Left renal pelvis (tissue), 4 donors: ENCODE measurements at regions not wholly inside any gene's neighbourhood (a gene's known extent, or its start where the extent isn't known, plus 50 kb on each side); places are given as distances from the start of the nearest gene placed in this dataset.
"Not testable (repeated sequence)": the region's sequence is repeated elsewhere in the genome, so short reads cannot be mapped to it uniquely, and the experiment has no call there.

Source experiments
- DNase-seq, 4 donors: peaks; one replicate each; pipeline ENCODE4 v3.0.0-alpha.2; 2013; ENCODE audit warnings: low read depth in 4 of 4, low spot score in 3 of 4

GRCh38 chr7:115574681-115575291 is 455.8 kb downstream of the TFEC start:
- DNase-seq, result no peak

DNA sequence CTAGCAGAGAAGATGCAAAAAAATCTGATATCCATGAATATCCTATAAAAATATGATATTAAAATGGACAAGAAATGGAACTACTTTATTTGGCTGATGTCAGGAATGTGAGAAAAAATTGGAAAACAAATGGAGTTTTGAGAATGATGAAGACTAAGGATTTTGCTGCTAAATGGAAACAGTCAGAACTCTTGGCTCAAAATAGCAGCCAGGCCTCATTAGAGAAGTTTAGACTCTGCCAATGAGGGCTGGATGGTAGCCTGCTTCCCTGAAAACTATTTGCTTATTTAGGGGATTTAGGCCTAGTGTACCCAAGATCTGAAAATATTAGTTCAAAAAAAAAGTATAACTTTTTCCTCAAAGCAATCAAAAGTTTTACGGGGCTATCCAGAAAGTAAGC is 458.5 kb downstream of the TFEC start:
- DNase-seq, result no peak

GRCh38 chr7:115561335-115562110 is 469.0 kb downstream of the TFEC start:
- DNase-seq, result no peak

DNA sequence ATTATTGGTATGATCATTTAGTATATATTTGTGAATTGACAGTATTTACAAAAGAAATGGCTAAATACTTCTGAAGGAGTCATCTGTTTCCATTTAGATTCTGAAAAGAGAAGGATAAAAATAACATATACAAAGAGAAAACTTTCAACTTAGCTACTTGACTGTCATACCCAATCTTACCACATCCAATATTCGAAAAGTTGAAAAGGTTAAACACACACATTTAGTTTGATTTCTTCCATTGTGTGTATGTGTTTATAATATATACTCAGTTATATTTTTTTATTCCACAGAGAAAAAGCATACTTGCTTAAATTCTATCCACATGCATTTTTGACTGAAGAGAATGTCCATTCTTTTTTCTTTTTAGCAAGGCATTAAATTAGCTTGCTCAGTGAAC is 470.7 kb downstream of the TFEC start:
- DNase-seq, result no peak

DNA sequence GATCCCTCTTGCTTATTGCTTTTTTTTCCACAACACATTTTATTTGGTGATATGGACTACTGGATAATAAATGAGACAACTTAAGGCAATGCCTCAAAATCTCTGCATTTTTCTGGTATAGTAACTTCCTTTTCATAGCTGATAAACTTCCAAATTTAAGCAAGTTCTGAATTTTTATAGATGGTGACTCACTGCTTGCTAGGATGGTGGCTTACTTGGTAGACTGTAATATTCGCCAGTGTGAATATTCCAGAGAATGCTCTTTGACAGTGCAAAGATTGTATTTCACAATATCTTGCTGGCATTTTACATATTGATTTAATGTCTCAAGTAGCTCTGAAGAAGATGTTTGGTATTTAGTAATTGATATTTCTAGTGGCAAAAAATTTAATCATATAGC is 472.4 kb downstream of the TFEC start:
- DNase-seq, result no peak

DNA sequence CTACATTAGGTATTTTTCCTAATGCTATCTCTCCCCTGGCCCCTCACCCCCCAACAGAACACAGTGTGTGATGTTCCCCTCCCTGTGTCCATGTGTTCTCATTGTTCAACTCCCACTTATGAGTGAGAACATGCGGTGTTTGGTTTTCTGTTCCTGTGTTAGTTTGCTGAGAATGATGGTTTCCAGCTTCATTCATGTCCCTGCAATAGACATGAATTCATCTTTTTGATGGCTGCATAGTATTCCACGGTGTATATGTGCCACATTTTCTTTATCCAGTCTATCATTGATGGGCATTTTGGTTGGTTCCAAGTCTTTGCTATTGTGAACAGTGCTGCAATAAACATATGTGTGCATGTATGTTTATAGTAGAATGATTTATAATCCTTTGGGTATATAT is 473.3 kb downstream of the TFEC start:
- not testable (repeated sequence) for DNase-seq

DNA sequence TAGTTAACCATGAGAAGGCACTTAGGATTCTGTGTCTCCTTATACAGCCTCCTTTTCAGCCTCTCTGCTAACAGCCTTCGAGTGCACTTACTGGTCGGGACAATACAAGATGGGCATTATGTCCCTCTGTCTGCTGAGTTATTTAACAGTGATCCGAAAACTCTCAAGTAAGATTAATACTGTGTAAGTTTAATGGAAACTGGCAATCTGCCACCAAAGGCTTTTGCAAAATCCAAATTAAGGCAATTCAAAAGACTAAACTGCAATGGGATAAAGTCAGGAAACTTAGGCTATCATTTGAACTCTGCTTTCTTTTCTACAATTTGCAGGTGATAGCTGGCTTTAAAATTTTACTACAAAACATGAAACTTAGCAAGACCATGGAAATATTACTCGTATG is 477.8 kb downstream of the TFEC start:
- DNase-seq, result no peak

- no peak for DNase-seq
Observed at GRCh38 chr7:115549910-115550309, 480.7 kb downstream of the TFEC start.

DNA sequence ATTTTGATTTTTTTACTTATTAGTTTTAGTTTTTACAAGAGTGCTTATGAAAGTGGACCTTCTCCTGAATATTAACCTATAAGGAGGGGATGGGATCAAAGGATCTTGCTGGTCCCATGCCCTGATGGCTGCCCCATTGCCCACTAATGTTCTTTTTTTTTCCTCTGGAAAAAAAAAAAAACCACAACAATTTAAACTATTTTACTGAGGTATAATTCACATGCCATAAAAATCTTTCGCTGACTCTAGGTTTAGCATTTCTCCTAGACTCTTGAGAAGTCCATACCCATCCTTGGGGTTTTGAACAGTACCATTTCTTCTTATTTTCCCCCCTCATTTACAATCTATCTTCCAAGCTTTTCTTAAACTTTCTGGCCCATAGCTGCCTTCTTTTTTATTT is 481.8 kb downstream of the TFEC start:
- DNase-seq, result no peak

- DNase-seq, result no peak
Observed at GRCh38 chr7:115546790-115547189, 483.8 kb downstream of the TFEC start.

- no peak for DNase-seq
Observed at GRCh38 chr7:115533785-115534184, 496.8 kb downstream of the TFEC start.

DNA sequence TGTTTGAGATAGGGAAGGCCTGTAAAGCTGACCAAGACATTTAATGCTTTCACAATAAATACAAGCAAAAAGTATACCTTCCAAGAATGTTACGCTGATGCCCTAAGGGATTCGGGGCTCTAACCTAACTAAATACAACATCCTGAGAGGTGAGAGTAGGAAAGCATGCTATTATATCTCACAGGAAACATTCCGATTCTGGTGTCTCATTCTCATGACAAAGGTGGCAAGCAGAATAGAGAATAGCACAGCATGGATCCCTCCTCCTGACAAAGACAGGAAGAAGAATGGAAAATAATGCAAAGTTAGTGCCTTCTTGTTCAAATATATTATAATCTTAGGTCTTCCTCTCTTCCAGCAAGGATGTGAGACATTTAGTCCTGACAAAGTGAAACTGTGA is 504.3 kb downstream of the TFEC start:
- no peak for DNase-seq

GRCh38 chr7:115522174-115522573 is 508.4 kb downstream of the TFEC start:
- no peak for DNase-seq

DNA sequence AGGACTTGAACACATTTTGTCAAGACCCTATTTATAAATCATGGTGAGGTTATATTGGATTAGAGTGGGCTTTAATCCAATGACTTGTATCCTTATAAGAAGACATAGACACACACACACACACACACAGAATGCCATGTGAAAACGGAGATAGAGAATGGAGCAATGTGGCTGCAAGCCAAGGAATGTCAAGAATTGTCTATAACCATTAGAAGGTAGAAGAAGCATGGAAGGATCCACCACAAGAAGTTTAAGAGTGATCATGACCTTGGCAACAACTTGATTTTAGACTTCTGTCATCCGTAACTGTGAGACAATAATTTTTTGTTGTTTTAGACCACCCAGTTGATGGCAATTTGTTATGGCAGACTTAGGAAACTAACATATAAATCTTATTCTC is 514.2 kb downstream of the TFEC start:
- DNase-seq, result no peak

- no peak for DNase-seq
Observed at GRCh38 chr7:115511330-115511729, 519.2 kb downstream of the TFEC start.

DNA sequence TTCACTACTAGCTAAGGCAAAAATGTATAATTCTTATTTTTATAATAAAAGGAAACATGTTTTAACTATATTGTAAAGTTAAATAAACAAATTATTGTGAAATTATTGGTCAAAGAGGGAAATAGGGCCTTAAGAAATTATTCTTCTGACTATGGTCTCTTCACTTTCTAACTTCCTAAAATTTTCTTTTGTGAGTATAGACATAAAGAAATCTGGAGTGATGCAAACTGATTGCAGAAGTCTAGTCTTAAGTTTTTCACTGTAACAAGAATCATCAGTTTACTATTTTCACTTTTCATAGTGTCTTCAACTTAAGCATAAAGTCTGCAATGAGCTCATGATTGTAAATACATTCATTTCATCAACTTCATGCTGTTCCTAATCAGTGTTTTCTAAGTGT is 525.4 kb downstream of the TFEC start:
- no peak for DNase-seq

DNA sequence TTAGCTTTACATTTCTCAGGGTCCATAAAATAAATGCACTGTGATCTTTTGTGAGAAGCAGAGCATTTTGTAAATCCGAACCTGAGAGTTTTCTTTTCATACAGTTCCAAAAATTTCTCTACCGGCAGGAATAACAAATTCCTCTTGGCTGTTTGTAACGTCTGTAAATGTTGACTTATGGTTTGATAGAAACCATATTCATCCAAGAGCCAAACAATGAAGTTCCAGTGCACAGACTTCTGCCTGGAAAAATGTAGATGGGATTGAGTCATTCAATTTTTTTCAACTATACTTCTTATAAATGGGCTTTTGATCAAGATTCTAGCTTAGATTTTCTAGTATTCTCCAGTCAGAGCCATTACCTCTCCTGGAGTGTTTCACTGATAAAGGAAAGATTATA is 530.6 kb downstream of the TFEC start:
- DNase-seq, result no peak

DNA sequence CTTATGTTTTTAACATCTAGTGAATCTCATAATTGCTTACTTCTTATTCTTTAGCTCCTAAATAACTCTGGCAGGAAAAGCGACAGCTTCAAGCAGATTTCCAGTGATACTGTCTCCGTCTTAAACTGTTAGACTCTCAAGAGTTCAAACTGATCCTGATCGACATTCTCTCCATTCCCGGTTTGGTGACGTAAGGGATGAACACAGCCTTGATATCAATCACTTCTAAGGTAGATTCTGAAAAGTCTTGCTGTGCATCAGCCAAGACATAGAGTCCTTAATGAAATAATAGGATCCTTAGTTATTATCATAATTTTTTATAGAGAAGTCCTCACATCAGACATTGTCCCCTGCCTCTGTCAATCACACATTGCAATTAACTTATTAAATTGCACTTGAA is 534.6 kb downstream of the TFEC start:
- no peak for DNase-seq

DNA sequence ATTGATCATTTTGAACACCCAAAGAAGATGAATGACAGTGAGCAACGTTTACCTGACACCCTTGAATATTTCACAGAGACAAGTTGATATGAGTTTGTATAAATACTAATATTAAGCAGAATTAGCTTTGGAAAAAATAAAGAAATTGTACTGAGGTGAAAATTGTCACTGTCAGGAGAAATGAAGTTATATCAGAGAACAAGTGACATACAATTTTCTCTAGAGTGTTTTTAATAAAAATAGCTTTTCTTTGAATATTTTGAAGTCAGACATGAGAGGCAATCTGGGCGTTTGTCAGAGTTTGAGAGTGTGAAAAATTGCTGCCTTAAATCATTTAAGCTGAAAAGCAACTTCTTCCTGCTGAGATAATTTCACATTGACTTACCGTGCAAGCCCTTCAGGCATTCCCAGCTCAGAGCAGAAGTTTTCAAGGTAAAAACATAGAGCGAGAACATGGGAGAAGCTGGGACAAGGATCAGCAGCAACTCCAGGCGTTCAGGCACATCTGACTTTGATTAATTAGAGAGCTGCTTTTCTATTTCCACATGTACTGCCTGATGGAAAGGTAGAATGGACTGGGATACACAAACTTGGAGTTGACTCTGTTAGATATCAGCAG is 535.9 kb downstream of the TFEC start:
- DNase-seq, result no peak

DNA sequence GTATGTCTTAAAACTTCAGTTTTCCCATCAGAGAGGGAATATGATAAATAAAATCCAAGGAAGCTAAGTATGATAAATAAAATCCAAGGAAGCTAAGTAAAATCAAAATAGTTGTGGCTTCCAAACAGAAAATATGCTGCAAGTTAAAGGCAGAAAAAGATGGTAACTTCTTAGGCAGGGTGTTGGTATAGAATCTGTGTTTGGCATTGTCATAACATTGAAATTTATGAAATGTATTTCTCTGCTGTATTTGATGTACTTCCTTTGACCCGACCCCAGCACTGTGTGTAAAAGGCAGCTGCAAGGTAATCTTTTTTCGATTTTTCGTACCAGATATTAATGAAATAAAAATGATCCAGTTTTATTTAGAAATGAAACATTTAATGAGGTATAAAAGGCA is 537.2 kb downstream of the TFEC start:
- DNase-seq, result no peak

DNA sequence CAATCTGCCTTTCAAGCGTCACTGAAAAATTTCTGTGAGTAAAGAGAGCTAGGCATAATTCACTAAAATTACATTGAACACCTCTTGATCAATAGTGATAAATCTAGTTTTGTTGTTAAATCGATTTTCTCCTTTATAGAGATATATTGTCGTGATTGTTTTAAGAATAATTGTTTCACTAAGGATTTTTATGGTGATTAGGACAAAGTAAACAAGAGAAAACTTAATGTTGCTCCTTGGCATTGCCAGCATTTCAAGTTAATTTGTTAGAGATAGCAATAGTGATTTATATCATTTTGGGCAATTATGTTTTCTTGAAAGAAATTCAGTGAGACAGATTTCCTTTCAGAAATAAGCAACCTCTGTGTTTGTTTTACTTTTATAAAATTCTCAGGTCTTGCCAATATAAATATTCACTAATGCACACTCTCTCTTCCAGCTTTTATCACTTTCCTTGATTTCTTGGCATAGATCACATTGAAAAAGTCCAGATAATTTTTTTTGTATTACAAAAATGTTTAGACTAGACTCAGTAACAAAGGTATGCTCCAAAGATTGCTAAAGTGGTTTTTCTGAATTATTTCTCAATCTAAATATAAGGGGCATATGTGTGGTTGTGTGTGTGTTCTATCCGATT is 538.7 kb downstream of the TFEC start:
- DNase-seq, result no peak

DNA sequence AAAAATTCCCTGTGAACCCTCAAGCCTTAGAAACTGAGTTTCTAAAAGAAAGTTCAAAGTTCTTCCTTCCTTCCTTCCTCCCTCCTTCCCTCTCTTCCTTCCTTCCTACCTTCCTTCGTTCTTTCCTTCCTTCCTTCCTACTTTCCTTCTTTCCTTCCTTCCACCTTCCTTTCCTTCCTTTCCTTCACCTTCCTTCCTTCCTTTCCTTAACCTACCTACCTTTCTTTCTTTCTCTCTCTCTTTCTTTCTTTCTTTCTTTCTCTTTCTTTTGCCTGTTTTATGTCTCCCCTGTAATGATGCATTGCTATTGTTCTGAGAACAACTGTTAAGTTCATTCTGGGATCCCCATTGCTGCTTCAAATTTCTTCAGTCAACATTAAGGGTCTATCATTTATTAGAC is 551.1 kb downstream of the TFEC start:
- DNase-seq, result no peak
